ENCODE measurements at regions not wholly inside any gene's neighbourhood (a gene's known extent, or its start where the extent isn't known, plus 50 kb on each side); places are given as distances from the start of the nearest gene placed in this dataset.

DNA sequence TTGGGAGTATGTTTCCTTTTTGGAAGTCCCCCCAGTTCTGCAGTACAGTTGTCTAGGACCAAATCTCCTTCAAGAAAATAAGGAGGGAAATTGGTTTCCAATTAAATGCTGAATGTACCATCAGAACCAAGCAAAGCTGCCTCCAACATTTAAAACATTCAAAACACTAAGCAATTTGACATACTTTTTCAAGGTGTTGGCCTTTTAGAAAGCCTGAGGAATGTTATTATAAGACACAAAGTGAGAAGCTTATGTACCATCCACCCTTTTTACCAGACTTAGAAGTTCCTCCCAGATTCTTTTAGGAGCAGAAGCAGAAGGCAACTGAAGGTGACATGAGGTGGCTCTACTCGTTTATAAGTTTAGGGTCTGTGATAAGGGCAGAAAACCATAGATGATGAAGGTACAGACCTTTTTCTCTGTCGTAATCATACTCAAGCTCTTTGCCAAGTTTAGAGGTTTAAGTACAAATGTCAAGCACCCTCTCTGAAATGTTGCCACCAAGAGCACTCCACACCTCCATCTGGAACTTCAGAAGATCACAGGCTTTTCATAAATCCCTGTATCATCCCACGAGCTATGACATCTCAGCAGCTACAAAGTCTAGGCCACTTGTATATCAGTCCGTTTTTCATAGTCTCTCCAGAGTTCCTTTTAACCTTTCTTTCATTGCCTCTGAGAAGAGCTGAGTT lies 282.5 kb upstream of the THBS1 start:
- no peak for DNase-seq

DNA sequence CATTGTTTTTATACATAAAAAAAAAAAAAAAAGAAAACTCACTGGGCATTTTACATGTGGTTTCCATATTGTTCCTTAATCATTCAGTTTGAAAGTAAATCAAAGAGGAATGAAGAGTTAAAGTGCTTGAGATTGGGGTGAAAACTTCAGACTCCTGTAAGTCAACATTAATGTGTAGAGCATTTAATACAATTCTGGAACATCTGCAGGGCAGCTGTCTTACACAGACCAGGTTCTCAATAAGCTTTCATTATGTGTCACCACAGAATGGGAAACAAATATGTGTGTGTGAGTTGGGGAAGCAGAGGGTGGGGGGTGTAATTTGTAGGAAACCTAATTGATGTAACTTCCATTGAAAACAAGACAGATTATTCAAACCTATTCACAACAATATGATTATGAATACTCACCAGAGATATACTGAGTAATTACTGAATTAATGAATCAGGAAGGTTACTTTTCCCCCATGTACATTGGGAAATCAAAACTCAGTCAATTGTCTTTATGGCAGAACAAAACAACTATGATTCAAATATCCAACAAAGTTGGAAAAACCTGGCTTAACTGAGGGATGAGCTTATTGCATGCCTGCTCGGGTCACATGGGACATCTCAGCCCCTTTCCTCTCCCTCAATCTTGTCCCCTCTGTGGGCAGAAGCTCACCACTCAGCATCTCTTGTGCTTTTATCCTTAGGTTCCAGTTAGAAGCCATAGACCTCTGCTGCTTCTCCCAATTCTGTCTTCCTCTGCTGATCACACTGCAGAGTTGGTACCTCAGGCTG lies 281.2 kb upstream of the THBS1 start:
- DNase-seq = no peak

DNA sequence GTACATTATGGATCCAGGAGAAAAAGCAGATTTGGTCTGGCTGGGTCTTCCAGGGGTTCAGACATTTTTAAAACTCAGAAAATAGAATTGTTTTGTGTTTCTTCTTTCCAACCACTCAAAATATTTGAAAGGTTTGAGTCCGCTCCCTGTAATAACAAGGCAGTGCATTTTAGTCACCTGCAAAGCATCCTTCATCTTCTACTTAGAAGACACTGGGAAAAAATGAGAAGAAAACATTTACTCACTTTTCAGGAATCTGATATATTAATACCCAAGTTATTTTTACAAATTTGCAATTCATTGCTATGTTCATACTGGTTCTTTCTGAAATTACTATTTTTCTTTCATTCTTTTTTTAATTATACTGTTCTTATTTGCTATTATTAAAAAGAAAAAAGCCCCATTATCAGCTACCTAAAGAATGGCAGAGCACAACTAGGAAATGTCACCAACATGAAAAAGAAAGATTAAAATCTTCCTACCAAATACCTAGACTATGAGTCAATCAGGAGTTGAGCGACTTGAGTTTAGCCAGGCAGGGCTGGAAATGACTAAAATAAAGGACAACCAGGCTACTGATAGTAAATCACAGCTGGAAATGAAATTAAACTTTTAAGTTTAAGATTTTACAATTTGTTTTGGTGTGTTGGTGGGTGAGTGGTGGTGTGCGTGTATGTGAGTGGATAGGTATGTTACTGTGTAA lies 280.3 kb upstream of the THBS1 start:
- no peak for DNase-seq

DNA sequence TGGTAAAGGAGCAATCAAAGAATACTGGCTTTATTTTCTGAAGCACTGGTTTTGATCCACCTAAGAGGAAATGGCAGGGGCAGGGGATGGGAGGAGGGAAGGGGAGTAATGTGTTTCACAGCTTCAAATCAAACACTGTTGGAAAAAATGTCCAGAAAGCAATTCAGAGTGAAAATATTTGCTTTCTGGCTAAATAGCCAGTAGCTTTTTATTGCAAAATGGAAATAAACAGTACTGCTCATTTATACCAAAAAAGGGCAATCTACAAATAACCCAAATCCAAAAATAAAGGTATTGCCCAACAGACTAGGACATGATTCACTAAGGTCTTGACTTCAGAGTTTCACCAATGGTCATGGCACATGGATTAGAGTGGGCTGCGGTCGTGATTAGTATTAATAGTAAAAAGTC lies 279.3 kb upstream of the THBS1 start:
- no peak for DNase-seq

DNA sequence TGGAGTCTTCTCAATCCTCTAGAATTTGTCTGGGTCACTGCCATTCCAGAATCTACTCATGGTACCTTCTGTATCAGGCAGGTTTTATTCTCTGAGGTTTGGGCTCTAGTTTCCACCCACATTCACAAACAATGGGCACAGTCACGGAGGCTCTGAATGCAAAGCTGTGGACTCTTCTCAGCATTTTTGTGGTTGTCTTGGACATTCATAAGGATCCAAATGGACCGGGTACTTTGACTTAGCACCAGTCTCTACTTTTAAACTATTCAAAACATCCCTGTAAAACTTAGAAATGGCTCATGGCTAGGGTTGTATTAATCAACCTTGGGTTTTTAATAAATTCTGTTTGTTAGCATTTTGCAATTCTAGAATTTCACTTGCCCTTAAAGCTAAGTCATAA lies 277.9 kb upstream of the THBS1 start:
- DNase-seq = no peak

DNA sequence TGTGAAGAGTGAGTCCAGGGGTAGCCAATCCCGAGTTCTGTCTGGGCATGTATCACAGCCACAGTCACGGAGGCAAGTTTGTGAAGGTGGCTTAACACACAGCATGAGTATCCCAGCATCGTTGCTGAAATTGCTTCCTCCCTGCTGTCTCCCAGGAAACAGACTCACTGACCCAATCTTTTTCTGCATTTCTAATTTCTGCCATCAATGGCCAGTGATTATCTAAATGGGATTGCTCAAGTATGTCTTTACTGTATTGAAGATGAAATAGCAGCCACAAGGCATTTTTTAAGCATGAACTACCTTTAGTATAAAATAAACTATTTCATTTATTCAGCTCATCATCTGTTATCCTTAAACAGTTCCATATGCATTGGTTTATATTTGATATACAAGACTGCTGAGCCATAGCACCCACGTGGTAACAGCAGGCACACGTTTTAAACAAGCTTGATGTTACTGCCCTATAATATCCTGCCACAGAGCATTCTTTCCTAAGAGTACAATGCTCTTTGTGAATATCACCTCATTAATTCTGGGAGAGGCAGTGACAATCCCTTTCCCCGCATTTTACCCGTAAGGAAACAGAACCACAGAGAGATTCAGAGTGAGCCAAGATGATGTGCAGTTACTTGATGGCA lies 276.6 kb upstream of the THBS1 start:
- DNase-seq = no peak

DNA sequence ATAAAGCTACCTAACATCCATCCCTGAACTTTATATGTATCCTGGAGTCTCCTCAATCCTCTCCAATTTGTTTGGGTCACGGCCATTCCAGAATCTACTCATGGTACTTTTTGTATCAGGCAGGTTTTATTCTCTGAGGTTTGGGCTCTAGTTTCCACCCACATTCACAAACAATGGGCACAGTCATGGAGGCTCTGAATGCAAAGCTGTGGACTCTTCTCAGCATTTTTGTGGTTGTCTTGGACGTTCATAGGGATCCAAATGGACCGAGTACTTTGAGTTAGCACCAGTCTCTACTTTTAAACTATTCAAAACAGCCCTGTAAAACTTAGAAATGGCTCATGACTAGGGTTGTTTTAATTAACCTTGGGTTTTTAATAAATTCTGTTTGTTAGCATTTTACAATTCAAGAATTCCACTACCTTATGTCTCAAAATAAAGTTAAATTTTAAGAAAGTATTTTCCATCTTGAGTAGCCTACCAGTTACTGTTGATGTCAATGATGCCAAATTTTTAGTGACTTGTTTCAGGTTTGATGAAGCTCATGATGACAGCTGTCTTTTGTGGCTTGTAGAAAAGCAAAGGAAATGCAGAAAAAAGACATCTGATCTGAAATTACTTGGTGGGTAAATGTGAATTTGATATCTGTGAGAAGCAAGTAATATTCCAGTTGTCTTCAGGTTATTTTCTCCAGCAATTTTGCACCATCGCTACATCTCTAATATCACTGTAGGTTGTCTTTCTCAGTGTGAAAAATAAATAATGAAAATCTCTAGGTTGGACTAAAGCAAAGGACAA lies 275.7 kb upstream of the THBS1 start:
- no peak for DNase-seq

DNA sequence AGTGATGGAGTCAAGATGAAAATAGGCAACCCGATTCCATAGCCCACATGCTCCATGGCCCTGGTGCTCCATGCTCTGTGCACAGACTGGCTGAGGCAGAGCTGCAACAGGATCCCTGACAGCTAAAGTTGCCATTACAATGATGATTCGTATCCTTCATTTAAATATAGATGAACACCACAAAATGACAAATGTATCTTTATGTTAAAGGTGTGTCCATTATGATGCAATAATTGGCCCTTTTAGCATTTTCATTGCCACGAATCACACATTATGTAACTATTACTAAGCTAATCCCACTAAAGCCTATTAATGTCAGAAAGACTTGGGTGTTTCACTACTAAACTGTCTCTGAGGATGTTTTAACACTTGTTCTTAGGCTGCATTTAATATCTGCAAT lies 270.2 kb upstream of the THBS1 start:
- DNase-seq = no peak

DNA sequence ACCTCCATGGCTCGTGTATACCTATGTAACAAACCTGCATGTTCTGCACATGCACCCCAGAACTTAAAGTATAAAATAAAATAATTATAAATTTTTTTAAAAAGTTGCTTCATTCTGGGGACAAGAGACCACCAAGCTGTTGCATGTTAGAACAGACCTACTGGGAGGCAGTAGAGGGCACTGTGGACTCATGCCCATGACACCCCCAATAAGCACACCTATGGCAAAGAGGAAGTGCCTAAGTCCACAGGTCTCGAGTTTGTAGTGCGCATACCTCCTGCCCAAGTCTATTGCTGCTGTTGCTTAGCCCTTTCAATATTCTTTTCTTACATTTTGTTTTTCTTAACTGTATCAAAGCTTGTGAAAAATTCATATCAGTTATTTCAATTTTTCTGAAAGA lies 267.9 kb upstream of the THBS1 start:
- DNase-seq = no peak

DNA sequence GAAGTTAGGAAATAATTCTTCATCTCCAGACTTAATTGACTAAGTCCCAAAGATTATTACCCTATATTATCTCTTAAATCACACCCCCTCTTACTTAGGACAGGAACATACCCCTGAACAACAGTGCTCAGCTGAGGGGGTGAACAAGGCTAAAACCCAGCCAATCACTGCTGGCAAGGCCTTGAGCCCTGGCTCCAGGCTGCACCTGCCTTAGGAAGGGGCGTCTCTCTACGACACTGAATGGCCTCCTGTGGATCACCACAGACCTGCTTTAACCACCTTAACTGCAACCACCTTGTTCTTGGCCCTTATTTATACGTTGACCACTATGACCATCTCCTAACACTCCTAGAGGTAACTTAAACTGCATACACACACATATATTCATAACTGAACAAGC lies 267.4 kb upstream of the THBS1 start:
- no peak for DNase-seq

DNA sequence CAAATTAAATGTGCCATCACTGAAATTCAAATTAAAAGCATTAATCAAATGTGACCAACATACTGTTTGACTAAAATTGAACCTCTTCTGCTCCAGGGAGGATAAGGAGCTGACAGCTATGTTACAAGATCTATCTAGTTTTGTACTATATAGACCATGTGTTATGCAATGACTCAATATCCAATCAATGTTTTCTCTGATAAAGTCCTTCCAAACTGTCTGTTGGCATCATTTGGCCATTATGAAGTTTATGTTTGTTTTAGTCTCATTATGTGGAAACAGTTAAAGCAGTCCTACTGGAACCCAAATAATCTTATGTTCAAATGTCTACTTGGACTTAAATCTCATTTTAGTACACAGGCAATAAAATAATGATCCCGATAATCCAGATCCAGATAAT lies 267.0 kb upstream of the THBS1 start:
- DNase-seq = no peak

DNA sequence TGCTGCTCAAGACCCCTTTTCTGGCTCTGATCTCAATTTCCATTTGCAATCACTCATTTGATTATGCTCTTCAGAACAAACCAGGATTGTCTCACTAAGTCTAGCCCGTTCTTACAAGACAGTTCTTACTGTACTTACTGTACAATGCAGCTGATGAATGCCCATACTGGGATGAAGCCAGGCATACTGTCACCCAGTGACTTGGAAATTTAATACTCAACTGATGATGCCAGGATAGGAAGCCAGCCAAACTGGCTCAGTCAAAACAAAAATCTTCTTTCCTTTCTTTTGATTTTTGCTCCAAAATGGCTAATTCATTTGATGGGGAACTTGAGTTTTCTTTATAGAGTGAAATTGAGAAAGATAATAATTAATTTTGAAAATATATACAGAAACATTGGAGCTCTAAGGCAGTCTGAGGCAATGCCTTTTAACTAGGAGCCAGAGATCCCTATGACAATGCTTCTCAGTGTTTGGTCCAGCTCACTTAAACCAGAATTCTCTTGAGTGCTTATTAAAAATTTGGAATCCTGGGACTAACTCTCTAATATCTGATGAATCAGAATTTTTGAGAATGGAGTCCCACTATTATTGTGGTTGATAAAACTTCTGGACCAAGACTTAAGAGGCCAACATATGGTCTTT lies 265.6 kb upstream of the THBS1 start:
- DNase-seq = peak; percentile 52

DNA sequence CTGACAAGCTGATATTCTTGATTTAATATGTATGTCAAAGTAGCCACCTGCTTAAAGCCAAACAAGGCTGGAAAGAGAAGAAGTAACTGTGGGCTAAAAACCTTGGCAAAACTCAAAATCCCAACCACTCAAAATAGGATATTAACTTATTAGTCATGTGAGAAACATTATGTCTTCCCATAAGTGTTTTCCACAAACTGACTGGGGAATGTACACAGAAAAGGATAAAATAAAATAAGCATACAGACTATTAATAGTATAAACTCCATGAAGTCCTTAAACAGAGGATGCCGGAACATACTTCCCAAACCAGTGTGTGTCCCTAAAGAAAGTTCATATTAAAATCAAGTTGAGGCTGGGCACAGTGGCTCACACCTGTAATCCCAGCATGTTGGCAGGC lies 263.7 kb upstream of the THBS1 start:
- DNase-seq = no peak

DNA sequence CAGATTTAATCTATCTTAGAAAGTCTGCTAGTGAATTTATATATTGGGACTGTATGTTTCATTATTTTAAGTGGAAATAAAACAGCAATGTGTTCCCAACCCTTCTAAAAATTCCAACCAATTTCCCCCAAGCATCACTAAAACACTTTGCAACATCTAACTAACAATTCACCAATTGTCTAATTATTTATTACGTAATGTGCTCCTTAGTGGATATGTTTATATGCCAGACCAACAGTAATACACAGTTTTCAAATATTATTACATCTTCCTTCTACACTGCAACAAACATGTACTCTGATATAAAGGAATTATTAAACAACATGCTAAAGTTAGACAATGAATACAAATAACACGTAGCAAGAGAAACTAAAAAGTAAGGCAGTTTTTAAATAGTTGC lies 262.6 kb upstream of the THBS1 start:
- no peak for DNase-seq

DNA sequence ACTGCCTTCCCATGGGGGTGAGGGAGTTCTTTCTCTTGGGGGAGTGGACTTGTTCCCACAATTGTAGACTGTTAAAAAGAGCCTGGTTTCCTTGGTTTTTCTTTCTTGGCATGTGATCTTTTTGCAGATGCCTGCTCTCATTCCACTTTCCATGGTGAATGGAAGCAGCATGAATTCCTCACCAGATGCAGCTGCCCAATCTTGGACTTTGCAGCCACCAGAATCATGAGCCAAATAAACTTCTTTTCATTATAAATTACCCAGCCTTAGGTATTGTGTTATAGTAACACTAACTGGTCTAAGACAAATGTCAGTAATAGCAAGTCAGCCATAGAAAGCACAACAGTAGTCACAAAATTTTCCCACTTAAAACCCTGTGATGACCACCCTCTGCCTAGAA lies 260.5 kb upstream of the THBS1 start:
- no peak for DNase-seq

DNA sequence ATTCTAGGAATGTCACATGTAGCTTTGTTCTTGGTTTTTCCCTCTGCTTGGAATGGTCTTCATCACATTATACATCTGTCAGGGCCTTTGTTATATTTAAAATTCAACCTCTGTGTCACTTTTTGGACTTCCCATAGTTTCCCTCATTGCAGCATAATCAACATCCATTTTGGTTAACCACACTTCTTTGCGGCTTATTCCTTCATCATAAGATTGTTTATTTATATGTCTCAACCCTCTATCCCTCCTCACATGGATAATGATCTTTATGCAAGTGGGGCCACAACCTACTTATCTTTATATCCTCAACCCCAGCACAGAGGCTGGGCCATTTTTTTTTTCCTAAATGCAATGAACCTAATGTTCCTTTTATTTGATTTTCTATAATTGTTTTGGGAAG lies 260.0 kb upstream of the THBS1 start:
- no peak for DNase-seq

DNA sequence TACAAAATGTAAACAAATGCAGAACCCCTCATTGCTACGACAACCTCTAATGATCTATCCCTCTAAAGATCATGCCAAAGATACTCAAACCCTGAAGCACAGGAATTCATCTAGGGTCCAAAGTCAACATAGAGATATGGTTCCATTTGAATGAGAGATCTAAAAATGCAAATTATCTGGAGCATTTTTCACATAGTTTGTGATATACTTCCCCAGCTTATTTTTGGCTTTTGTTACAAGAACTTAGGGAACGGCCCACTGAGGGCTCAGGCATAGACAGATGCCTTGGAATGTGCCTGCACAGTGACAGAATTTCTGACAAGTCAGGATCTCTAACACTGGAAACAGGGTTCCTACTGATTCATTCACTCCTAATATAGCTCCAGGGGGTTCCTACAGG lies 258.9 kb upstream of the THBS1 start:
- DNase-seq = no peak

DNA sequence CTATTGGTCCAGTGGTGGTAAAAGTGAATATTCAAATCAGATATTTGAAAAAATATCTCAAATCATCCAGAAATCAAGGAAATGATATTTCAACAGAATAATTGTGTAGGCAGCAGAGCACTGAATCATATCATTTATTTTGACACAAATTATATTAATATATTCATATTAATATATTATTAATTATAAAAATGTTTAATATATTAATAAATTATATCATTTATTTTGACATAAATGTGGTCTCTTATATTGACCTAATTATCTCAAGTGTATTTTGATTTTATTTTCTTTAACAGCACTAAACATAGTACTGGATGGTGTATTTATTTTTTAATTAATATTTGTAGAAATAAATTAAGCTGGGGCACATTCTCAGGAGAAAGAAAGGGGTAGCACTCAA lies 257.7 kb upstream of the THBS1 start:
- no peak for DNase-seq

DNA sequence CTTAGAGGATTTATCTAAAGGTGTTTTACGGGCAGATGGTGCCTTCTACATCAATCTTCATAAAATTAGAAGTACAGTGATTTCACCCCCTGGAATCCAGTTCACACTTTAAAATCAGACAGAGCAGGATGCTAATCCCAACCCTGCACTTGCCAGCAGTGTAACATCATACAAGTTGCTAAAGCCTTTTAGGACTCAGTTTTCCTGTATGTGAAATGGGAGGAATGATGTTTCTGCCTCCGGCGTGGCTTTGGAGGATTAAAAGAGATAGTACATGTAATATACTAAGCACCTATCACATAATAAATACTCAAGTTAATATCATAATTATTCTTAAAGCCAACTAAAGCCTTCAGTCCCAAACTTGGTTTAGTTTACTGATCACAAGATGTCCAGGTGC lies 257.2 kb upstream of the THBS1 start:
- DNase-seq = no peak

DNA sequence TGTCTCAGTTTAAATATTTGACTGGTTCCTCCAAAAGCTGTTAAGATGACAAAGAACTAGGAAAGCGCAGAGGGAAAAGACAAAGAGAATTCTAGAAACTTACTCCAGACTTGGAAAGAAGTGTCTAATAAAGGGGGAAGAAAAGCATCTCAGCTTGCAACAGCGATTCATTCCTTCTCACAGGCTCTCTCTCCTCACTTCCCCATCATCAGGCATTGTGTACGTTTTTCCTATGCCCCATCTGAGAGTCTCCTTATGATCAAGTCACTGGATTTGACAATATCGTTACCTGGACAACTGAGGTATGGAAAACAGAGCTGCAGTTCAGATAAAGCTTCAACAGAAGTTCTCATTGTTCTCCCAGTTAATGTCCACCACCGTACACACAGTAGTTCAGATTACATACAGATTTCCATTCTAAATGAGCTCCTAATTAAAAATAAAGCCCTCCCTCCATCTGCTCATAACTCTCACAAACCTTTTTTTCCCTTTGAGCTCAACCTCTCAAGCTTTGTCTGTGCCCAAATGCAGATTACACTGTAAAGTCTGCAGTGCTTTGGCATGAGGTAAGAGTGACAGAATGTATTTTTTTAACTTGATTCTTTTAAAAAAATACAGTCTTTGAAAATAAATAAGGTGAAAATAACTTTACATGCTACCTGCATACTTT lies 254.4 kb upstream of the THBS1 start:
- no peak for DNase-seq

DNA sequence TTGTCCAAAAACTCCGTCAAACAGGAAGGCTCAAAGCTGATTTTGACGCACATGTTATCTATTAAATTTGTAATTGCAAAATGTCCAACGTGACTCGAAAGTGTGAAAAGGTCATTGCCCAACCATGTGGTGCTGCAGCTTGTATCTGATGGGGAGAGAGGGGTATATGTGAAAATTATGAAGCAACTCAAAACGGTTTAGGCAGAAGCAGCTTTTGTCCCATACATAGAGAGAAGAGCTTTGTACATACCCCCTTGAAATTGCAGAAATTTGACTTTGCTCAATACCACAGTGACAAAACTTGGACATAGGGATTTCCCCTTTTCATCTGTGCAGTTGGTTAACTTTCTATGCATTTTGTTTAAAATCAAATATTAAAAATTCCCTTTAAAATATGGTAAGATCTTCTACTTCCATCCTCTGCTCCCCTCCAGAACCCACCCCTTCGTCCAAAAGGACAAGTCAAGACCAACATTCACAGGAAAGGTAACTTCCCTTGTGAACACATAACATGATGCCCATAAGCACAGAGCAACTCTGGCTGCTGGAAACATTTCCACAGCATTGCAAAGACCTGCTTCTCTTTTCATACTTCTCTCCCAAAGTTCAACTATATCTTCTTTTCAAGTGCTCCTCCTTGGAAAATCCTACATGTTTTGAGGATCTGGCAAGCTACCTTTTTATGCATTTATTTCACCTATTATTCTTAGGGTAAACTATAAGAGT lies 253.7 kb upstream of the THBS1 start:
- DNase-seq = no peak
